HG03045 (cell line): ENCODE measurements at regions not wholly inside any gene's neighbourhood (a gene's known extent, or its start where the extent isn't known, plus 50 kb on each side); places are given as distances from the start of the nearest gene placed in this dataset.

ENCODE experiments used
- ATAC-seq: cut with Tn5 transposase; IDR thresholded peaks from one replicate; pipeline ENCODE4 v1.9.1; 2021; ENCODE audit warnings: mild to moderate bottlenecking, moderate library complexity; ENCODE audit not compliant: unreplicated experiment

GRCh38 chr16:73846356-73846755 lies 450.3 kb upstream of the PSMD7 start:
- ATAC-seq, result no peak

GRCh38 chr16:73846007-73846330 lies 450.6 kb upstream of the PSMD7 start:
- no peak for ATAC-seq

DNA sequence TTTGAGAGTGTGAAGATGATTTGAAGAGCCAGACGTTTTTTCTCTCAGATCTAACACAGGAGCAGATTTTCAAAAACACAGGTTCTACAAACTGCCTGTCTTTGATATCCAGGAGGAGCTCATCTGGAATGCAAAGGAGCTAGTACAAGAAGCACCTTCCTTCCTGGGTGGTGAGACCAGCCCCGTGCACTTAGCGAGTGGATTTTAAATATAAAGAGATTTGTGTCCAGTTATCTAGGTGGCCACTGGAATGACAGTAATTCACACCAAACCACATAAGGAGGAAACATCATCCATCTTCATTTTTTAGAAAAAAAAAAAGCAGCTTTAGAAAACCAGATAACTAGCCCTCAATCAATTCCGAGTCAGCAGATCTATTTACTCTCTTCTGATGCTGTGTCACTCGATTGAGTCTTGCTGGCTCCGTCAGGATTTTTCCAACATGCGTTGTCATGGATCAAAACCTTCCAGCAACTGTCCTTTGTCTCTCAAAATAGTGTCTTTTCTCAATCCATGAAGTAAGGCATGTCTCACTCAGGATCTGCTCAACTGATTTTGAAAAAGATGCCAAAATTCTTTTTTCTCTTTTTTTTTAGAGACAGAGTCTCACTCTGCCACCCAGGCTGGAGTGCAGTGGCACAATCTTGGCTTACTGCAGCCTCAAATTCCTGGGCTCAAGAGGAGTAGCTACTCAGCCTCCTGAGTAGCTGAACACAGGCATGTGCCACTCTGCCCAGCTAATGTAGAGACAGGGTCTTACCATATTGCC lies 451.2 kb upstream of the PSMD7 start:
- ATAC-seq, result no peak

DNA sequence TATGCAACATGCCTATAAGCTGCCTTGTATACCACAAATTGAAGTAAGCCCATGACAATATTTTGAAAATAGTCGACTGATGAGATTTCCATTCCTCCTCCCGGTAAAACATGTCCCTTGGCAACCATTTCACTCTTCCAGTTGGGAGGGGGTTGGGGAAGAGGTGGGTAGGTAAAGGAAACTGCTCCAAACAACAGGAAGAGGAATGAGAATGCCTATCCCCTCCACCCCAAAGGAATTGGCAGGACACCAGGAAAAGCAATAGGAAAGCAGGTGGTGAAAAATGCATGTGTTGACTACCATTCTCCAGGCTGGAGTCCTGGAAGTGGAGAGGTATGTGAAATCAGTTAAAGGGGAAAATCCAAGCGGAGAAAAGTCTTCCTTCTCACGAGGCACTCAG lies 455.9 kb upstream of the PSMD7 start:
- ATAC-seq, result no peak

DNA sequence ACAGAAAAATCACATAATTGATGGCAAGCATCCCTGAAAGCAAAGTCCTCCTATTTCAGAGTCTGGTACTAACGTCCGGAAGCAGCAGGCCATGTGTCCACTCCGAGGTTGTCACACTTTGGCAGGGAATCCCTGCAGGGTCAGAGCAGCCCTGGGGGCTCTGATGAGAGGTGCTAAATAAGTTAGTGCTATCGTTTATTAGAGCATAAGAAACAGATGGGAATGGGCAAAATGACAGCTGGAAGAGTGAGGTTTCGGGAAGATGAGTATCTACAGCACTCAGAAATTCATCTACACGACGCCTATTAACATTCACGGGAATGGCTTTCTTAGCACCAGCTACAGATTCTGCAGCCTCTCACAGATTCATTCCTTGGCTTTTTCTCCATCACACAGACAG lies 465.4 kb upstream of the PSMD7 start:
- ATAC-seq, result no peak

GRCh38 chr16:73823205-73823849 lies 473.3 kb upstream of the PSMD7 start:
- ATAC-seq, result no peak

DNA sequence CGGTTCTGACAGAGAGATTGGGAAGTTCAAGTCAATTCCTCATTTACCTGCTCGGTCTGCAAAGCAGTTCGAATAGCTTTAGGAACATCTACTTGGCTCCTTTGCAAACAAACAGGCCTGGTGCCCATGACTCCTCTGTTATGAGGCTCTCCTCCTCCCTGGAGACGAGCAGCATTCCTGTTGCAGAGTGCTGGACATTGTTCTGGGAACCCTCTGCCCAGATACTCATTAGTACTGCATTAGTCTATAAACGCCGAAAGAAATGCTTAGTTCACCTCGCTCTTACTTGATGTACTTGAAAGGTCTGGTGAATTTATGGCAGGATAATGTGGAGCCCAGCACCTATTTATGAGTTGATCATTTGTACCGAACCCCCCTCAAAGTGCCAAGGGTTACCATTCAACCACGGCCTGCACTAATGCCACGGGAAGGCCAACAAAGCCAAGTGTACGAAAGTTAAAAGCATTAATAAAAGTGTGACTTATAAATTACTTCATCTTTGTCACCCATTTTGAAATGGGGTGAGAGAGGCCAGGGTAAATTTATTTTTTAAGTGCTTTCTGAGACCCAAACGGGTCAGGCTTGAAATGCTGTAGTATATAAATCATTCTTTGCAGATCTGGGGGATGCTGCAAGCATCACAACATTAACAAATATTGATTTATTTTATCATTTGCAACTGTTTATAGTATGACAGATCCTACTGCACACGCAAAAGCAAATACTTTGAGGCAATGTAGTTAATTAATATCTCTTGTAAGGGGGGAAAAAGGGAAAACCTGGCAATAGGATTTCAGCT lies 478.9 kb upstream of the PSMD7 start:
- ATAC-seq, result no peak

GRCh38 chr16:73813527-73813926 lies 483.1 kb upstream of the PSMD7 start:
- no peak for ATAC-seq

DNA sequence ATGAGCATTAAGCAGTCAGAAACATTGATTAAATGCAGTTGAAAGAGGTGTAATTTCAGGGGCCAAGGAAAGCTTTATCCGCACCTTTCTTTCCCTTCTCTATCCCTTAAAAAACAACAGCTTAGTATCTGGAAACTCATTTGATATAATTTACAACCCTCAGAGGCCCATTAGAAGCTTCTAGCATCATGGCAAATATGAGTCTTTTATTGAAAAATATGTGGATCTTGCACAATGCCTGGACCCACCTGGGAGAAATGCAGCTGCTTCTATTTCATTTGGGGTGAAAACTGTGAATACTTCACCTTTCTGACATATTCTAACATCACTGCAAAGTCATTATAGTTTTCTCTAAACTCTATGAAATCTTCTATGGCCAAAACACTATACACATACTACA lies 492.2 kb upstream of the PSMD7 start:
- no peak for ATAC-seq

- ATAC-seq, result no peak
These were observed 498.1 kb upstream of the PSMD7 start for GRCh38 chr16:73798471-73798870.

GRCh38 chr16:73797115-73797514 lies 499.5 kb upstream of the PSMD7 start:
- ATAC-seq, result no peak

DNA sequence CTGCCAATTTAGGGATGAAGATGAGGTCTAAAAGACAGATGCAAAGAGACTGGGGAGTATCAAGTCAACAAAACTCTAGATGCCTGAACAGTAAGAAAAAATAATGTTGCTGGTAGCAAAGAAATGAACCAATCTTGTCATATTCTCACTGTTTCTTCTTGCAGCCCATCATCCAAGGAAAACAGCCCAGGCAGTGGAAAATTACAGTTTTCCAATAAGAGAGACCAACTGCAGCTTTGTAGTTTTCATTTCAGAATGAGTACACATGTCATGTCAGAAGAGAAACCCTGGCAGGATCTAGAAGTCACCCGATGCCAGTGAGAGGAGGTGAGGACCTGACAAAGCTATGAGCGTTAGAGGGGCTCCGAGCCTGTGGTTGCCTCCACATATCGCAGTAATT lies 500.4 kb upstream of the PSMD7 start:
- ATAC-seq, result no peak

GRCh38 chr16:73794994-73795393 lies 501.6 kb upstream of the PSMD7 start:
- no peak for ATAC-seq

GRCh38 chr16:73793871-73794437 lies 502.7 kb upstream of the PSMD7 start:
- ATAC-seq, result no peak

DNA sequence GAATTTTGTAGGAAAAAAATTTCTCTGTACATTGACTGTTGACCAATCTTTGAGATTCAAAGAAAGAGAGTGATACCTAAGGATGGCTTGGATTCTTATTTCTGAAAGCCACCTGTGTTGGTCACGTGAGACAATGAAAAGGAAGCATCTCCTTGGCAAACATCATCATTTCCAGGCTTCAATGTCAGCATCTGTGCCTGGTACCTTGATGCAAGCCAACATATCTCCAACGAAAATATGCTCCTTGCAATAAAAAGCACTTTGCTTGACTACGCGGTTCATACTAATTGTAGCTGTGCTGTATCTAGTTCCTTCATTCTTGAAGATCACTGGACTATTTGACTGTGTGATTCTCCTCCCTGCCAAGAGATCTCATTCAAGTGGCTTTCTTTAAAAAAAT lies 503.4 kb upstream of the PSMD7 start:
- ATAC-seq, result no peak

DNA sequence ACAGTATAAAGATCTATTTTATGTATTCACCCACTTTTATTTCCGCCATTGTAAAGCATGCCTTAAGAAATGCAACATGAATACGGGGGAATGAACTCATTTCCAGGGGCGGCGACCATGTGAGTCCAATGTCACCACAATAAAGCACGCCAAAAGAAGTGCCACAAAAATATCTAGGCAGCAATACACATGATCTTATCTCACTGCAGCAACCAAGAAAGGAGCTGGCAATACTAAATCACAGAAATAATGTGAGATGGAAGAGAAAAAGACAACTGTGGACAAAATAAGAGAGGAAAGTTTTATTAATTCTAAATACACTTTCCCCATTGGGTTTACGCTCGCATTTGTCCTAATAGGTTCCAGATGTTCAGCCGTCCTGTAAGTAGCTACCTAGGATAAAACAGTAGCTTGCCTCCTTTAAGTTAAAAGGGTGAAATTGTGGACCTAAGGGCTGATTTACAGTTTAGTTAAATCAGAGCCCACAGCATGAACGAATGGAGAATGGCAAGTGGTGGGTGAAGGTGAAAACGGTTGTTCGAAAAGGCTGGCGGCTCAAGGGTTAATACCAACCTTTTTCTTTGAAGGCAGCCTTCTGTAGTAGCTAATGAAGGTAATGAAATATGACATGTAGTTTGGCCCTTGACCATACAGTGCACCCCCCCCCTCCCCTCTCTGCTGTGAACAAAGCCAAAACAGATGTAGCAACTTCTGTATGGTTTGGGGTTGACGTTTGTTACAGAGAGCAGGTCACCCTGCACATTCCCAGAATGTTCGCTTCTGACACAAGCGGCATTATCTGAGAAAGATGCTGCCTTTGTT lies 504.2 kb upstream of the PSMD7 start:
- no peak for ATAC-seq

DNA sequence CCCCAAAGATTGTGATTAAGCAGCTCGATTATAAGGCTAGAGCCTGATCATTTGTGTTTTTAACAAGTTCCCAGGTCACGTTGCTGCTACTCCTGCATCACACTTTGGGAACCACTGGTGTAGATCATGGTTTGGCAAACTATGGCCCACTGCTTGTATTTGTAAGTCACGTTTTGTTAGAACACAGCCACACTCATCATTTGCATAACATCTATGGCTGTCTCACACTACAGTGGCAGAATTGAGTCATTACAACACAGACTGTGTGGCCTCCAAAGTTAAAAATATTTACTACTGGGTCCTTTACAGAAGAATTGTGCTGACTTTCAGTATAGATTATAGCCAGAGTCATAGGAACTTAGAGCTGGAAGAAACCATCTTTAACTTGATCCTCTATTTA lies 515.3 kb upstream of the PSMD7 start:
- no peak for ATAC-seq

- no peak for ATAC-seq
These were observed 517.7 kb upstream of the PSMD7 start for GRCh38 chr16:73778887-73779286.

- ATAC-seq, result no peak
These were observed 520.7 kb upstream of the PSMD7 start for GRCh38 chr16:73775841-73776388.

GRCh38 chr16:73771196-73772064 lies 525.2 kb upstream of the PSMD7 start:
- ATAC-seq, result no peak
